Cardiac muscle cell (in vitro differentiated cells and primary cell): ENCODE measurements at regions not wholly inside any gene's neighbourhood (a gene's known extent, or its start where the extent isn't known, plus 50 kb on each side); places are given as distances from the start of the nearest gene placed in this dataset.
A peak's percentile ranks its signal among the peaks of the same experiment; 100 is the strongest.

Experiments used
- DNase-seq, 2 donors: peaks; one replicate each; pipeline versions ENCODE4 v3.0.0 to v3.0.0-alpha.2; 2010 to 2017; ENCODE audit warnings: low read depth in 1 of 2, low spot score in 1 of 2
- H3K27ac ChIP-seq: fragments of 200-600 bp; sonication (generic); 2 replicates; pipeline ENCODE4 v1.5.1; 2016
- H3K27me3 ChIP-seq: fragments of 200-600 bp; sonication (generic); 2 replicates; pipeline ENCODE4 v1.6.0; 2016; ENCODE audit warnings: control low read depth
- H3K36me3 ChIP-seq: fragments of 200-600 bp; sonication (generic); 2 replicates; pipeline ENCODE4 v1.5.1; 2016; ENCODE audit warnings: control low read depth
- H3K4me1 ChIP-seq: fragments of 200-600 bp; sonication (generic); 2 replicates; pipeline ENCODE4 v1.8.1; 2017; ENCODE audit warnings: low read depth, mild to moderate bottlenecking, mixed run types
- H3K4me3 ChIP-seq: fragments of 200-600 bp; sonication (generic); 2 replicates; pipeline ENCODE4 v1.5.1; 2016; ENCODE audit warnings: mild to moderate bottlenecking
- H3K9me3 ChIP-seq: fragments of 200-600 bp; sonication (generic); 2 replicates; pipeline ENCODE4 v1.5.1; 2017; ENCODE audit warnings: low read depth, mild to moderate bottlenecking, control low read depth
- CTCF ChIP-seq: IDR thresholded peaks from 2 replicates; pipeline ENCODE4 v1.5.1; 2012; ENCODE audit warnings: low read depth, mild to moderate bottlenecking, low read length

- Histone ChIP-seq H3K27ac (no peak overlapping the region), H3K9me3 (no peaks in the 10 kb centered on the region), H3K36me3 (no peaks in the 10 kb centered on the region), H3K27me3 (no peaks in the 10 kb centered on the region), H3K4me3 (no peak overlapping the region), H3K4me1 (no peaks in the 10 kb centered on the region)
- no peak for DNase-seq
- TF ChIP-seq CTCF = no peak
Observed at GRCh38 chr12:91853350-91854127, 292.1 kb downstream of the BTG1 start.

- Histone ChIP-seq H3K4me1 (no peaks in the 10 kb centered on the region), H3K9me3 (no peaks in the 10 kb centered on the region), H3K4me3 (no peak overlapping the region), H3K27ac (no peak overlapping the region), H3K27me3 (no peaks in the 10 kb centered on the region), H3K36me3 (no peaks in the 10 kb centered on the region)
- DNase-seq = peak in 1 of 2 donors; percentile 3
- no peak for TF ChIP-seq CTCF
Observed at GRCh38 chr12:91852634-91853033, 293.0 kb downstream of the BTG1 start.

GRCh38 chr12:91851741-91852477 lies 293.7 kb downstream of the BTG1 start:
- TF ChIP-seq CTCF = no peak
- no peak overlapping the region for H3K4me3 ChIP-seq
- no peak for DNase-seq
- H3K36me3 ChIP-seq = no peaks in the 10 kb centered on the region
- H3K27me3 ChIP-seq = no peaks in the 10 kb centered on the region
- H3K27ac ChIP-seq = no peak overlapping the region
- no peaks in the 10 kb centered on the region for H3K9me3 ChIP-seq
- H3K4me1 ChIP-seq = peaks cover 3% of the 10 kb centered on the region

- Histone ChIP-seq H3K4me3 (no peak overlapping the region), H3K9me3 (no peaks in the 10 kb centered on the region), H3K4me1 (peaks cover 9% of the 10 kb centered on the region), H3K27me3 (no peaks in the 10 kb centered on the region), H3K36me3 (no peaks in the 10 kb centered on the region), H3K27ac (no peak overlapping the region)
- DNase-seq = peak in 1 of 2 donors; percentile 3
- no peak for TF ChIP-seq CTCF
Observed at GRCh38 chr12:91846466-91847055, 299.1 kb downstream of the BTG1 start.

GRCh38 chr12:91845365-91845764 lies 300.3 kb downstream of the BTG1 start:
- Histone ChIP-seq H3K4me1 (peaks cover 9% of the 10 kb centered on the region), H3K36me3 (no peaks in the 10 kb centered on the region), H3K27me3 (no peaks in the 10 kb centered on the region), H3K9me3 (no peaks in the 10 kb centered on the region), H3K4me3 (no peak overlapping the region), H3K27ac (no peak overlapping the region)
- no peak for TF ChIP-seq CTCF
- DNase-seq = no peak
